Left ventricle myocardium superior (tissue), 1 donor: ENCODE measurements at regions not wholly inside any gene's neighbourhood (a gene's known extent, or its start where the extent isn't known, plus 50 kb on each side); places are given as distances from the start of the nearest gene placed in this dataset.
"Not testable (repeated sequence)": the region's sequence is repeated elsewhere in the genome, so short reads cannot be mapped to it uniquely, and the experiment has no call there.

Source experiments
- ATAC-seq: fragments of 200-7000 bp; cut with Tn5 transposase; one replicate; pipeline ENCODE4 v1.9.1; 2020; ENCODE audit warnings: mild to moderate bottlenecking, moderate library complexity
- DNase-seq: peaks from one replicate; pipeline ENCODE4 v3.0.0-alpha.2; 2020
- intact Hi-C: fragments of 100-400 bp; cut with micrococcal nuclease; formaldehyde crosslinking; loops from one replicate; pipeline ENCODE4 v1.11.0; 2022
- donor health status: DM: no; HTN: yes; CAD: no; lungs with severe emphysema.

DNA sequence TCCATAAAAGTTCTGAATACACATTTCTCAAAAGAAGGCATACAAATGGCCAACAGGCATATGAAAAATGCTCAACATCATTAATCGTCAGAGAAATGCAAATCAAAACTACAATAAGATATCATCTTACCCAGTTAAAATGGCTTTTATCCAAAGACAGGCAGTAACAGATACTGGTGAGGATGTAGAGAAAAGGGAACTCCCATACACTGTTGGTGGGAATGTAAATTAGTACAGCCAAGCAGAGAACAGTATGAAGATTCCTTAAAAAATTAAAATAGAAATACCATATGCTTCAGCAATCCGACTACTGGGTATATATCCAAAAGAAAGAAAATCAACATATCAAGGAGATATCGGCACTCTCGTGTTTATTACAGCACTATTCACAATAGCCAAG is 1312.5 kb downstream of the DSC3 start:
- ATAC-seq (no peak), DNase-seq (no peak)
- intact Hi-C loops: no loop called here

GRCh38 chr18:29726646-29727045 is 1315.9 kb downstream of the DSC3 start:
- DNase-seq (no peak), ATAC-seq (no peak)
- intact Hi-C loops: no loop called here

- ATAC-seq, intact Hi-C loops, DNase-seq: not testable (repeated sequence)
Observed at GRCh38 chr18:29723486-29723885, 1319.1 kb downstream of the DSC3 start.

- intact Hi-C loops, DNase-seq, ATAC-seq: not testable (repeated sequence)
Observed at GRCh38 chr18:29715960-29716359, 1326.6 kb downstream of the DSC3 start.

GRCh38 chr18:29712785-29713184 is 1329.8 kb downstream of the DSC3 start:
- ATAC-seq (no peak), DNase-seq (no peak)
- intact Hi-C loops: no loop called here

DNA sequence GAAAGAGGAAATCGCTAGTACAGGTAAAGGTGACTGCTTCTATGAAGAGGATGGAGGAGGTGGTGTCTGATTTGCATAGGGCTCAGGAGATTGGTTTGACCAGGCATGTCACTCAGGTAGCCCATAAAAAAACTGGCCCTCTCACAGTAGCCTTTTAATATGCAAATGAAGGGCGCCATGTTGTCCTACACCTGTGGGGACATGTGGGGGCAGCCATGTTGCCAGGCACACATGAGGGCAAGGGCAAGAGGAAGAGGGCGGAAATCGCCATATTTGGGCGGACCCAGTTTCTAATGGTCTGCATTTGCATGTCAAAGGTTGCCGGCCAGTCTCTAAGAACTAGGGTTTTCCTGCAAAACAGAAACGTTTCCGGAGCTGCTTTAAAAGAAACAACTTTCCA is 1330.6 kb downstream of the DSC3 start:
- intact Hi-C loops: no loop called here
- DNase-seq (no peak), ATAC-seq (no peak)

DNA sequence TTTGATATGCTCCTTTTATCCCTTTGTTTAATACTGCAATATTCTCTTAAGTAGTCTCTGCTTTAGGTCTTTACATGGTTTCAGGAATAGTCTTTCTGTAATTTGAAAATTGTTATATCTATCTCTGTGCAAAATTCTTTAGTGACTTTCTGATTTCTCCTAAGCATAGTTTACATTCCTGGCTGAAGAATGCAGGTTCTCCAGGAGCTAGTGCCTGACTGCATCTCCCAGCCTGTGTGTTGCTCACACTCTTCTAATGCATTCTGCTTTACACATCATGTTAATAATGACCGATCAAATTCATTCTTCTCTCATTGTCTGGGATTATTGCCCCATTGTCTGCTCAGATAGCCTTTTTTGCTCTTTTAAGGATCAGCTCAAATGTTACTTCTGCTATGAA is 1349.2 kb downstream of the DSC3 start:
- DNase-seq (no peak), ATAC-seq (no peak)
- intact Hi-C loops: no loop called here

- no peak for DNase-seq
- no peak for ATAC-seq
- intact Hi-C loops: no loop called here
Observed at GRCh38 chr18:29681578-29681977, 1361.0 kb downstream of the DSC3 start.

DNA sequence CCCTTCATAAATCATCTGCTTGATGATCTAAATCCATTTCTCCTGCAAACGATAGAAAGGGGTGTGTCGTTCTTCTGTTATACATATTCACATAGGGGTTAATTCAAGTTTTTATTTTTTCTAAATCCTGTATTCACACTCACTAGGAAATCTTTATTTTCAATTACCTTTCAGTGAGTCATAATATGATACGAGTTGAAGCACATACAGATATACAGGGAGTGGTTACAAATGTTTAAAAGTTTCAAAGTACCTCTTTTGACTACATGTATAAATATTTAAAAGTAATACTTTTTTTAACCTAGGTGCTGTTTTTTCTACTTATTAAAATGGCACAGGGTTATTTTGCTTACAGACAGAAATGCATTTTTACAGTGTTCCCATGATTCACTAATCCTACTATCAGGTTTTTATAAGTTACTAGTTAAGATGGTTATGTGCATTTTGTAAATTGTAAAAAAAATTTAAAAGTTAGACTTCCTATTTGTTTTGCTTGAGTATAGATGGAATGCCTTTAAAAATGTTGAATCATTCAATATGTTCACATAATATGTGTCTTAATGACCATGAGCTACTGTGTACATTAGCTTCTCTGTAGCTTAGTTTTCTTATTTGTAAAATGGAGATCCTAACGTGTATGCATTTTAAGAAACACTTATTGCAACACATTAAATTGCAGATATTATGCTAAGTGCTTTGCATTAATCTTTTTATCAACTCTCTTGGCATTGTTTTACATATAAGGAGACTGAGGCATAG is 1378.1 kb downstream of the DSC3 start:
- DNase-seq (no peak), ATAC-seq (no peak)
- intact Hi-C loops: no loop called here

DNA sequence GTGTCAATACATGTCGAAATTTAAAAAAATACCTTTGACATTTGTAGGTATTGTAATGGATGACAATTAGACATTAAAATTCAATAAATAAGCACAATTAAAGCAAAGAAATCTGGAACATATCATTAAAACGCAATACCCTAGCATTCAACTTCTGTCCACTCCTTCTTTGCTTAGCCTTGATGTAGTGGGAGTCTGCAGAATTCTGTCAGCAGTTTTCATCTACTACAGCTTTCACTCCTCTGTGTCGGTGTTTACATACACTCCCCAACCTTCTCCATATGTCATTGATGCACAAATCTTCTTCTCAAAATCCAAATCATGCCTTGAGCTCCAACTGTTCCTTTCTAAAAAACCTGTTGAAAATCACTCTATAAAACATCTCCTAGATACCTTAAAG is 1380.6 kb downstream of the DSC3 start:
- ATAC-seq: peak; percentile 52
- DNase-seq: no peak

GRCh38 chr18:29660777-29661176 is 1381.8 kb downstream of the DSC3 start:
- intact Hi-C loops: no loop called here
- ATAC-seq: peak; percentile 91
- DNase-seq: no peak

More for the DNA sequence above, 1380.6 kb downstream of the DSC3 start:
- intact Hi-C loops: no loop called here

- intact Hi-C loops: no loop called here
- DNase-seq: no peak
Observed at GRCh38 chr18:29653671-29654215, 1388.8 kb downstream of the DSC3 start.

DNA sequence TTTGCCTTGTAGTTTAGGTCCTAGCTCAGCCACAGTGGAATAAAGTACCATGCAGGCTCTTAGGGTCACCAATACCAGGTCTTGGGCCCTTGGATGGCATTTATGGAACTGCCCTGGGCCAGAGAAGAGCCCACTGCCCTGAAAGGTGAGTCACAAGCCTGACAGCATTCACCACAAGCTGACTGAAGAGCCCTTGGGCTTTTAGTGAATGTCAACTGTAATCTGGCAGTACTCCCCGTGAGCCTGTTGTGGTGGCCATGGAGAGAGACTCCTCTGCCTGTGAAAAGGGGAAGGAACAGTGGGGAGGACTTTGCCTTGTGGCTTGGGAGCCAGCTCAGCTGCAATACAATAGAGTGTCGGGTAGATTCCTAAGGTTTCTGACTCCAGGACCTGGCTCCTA is 1389.7 kb downstream of the DSC3 start:
- no peak for ATAC-seq
- intact Hi-C loops: no loop called here
- no peak for DNase-seq

More at GRCh38 chr18:29653671-29654215, 1388.8 kb downstream of the DSC3 start:
- no peak for ATAC-seq

DNA sequence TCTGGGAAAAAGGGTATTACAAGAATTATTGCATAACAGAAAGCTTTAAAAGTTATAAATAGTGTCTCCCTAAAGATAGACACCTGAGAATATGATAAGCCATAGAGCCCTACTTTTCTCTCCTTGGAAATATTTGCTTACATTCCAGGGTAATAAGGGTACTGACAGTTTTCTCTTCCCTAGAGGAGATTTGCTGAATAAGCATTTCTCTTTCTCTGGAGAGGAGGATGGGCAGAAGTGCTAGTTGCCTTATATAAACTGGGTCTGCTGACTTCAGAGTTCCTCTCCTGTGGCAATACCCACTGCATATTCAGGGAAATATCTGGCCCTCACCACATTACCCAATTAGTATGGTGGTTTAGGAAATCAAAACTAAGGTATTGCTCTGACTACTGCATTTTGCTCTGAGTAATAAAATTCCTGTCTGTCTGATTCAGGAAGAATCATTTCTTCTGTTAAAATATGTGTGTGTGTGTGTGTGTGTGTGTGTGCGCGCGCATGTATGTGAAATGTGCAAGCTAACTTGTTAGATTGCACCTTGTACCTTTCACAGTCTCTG is 1391.3 kb downstream of the DSC3 start:
- DNase-seq (no peak), ATAC-seq (no peak)
- intact Hi-C loops: no loop called here

DNA sequence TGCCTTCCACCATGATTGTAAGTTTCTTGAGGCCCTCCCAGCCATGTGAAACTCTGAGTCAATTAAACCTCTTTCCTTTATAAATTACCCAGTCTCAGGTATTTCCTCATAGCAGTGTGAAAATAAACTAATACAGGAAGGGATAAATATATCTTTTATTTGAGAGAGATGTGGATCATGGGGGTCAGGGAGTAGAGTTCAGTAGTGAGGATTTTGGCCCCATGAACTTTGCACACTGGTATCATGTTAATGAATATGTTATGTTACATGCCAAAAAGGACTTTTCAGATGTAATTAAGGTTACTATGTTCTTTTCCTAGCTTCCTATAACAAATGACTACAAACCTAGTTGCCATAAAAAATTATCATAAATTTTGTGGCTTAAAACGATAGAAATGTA is 1393.7 kb downstream of the DSC3 start:
- no peak for ATAC-seq
- intact Hi-C loops: no loop called here

GRCh38 chr18:29647700-29648099 is 1394.8 kb downstream of the DSC3 start:
- intact Hi-C loops: no loop called here
- ATAC-seq (no peak), DNase-seq (no peak)

More for the DNA sequence above, 1393.7 kb downstream of the DSC3 start:
- no peak for DNase-seq

DNA sequence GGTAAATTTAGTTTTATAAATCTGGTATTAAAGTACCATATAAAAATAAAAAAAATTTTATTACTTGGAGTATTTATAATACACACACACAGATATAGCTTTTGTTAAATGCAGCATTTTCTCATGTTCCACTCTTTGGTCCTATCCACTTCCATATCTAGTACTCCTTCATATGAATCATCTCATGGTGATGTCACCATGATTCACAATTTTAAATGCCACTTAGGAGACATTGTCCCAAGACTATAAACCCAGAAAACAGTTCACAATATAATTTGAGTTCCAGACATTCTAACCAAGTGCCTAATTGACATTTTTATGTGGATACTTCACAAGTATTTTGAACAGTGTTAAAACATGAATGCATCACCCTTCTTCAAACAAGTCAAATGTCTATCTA is 1398.3 kb downstream of the DSC3 start:
- DNase-seq (no peak), ATAC-seq (no peak)
- intact Hi-C loops: no loop called here

GRCh38 chr18:29629493-29630036 is 1413.0 kb downstream of the DSC3 start:
- intact Hi-C loops: no loop called here
- no peak for ATAC-seq
- DNase-seq: no peak

DNA sequence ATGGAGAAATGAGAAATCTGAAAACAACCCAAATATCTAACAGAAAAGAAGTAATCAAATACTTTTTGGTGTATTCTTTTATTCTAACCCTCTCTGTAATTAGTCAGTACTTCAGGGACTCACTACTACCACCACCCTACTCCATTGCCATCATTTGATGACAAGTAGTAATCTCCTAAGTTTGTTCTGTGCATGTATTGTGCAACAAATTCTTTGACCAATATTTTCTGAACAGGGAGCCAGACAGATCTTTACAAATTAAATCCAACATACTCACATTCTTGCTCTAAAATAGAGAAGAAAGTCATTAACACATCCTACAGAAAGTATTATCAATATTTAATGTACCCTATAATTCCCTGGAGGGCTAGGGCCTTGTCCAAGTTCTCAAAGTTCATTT is 1416.4 kb downstream of the DSC3 start:
- no peak for DNase-seq
- ATAC-seq: no peak
- intact Hi-C loops: no loop called here

GRCh38 chr18:29616867-29617266 is 1425.7 kb downstream of the DSC3 start:
- DNase-seq (no peak), ATAC-seq (peak; percentile 57)
- intact Hi-C loops: no loop called here

- ATAC-seq (no peak), DNase-seq (no peak)
- intact Hi-C loops: no loop called here
Observed at GRCh38 chr18:29608982-29609381, 1432.1 kb upstream of the CDH2 start.
